ENCODE measurements at regions not wholly inside any gene's neighbourhood (a gene's known extent, or its start where the extent isn't known, plus 50 kb on each side); places are given as distances from the start of the nearest gene placed in this dataset.

DNA sequence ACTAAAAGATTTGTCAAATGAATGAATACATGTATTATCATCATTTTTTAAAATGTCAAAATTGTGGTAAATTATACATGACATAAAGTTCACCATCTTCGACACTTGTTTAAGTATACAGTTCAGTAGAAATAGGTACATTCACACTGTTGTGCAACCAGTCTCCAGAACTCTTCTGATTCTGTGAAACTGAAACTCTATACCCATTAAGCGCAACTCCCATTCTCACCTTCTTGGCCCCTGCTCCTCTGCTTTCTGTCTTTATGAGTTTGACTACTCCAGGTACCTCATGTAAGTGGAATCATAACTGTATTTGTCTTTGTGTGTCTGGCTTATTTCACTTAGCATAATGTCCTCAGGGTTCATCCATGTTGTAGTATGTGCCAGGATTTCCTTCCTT lies 50.1 kb upstream of the KBTBD8 start:
- DNase-seq = no peak
- Histone ChIP-seq H3K27ac (no peak overlapping the region), H3K36me3 (no peaks in the 10 kb centered on the region), H3K27me3 (peaks cover 0 to 6% (median 0%) of the 10 kb centered on the region in 4 donors), H3K4me3 (no peak overlapping the region), H3K4me1 (no peaks in the 10 kb centered on the region), H3K9me3 (no peaks in the 10 kb centered on the region)
- TF ChIP-seq CTCF (IDR thresholded peaks at IDR 0.05) = no peak
- no peak for TF ChIP-seq POLR2A (IDR thresholded peaks at IDR 0.05)
- WGBS, 2 donors = 86 to 100% methylated on average over 2 of the region's 2 CpGs
- intact Hi-C loops (cut with DNase I) = no loop called here

Small RNAs in the stretch of these regions (small RNA-seq; reads per million reads assigned to genes)
- 0 reads per million in 4 donors for gene RPL21P41
